K562 (cell line): ENCODE measurements at regions not wholly inside any gene's neighbourhood (a gene's known extent, or its start where the extent isn't known, plus 50 kb on each side); places are given as distances from the start of the nearest gene placed in this dataset.

Source experiments
- BRF1 ChIP-seq: IDR thresholded peaks from 3 replicates; pipeline ENCODE4 v1.6.1; 2011; ENCODE audit warnings: borderline replicate concordance, mild to moderate bottlenecking; ENCODE audit not compliant: insufficient read length; ENCODE audit errors: extremely low read depth
- PHF8 ChIP-seq: fragments of 200-600 bp; sonication (generic); IDR thresholded peaks from 2 replicates; pipeline ENCODE4 v1.6.1; 2012; ENCODE audit warnings: mixed run types, mild to moderate bottlenecking, inconsistent platforms, low read length, moderate library complexity, borderline replicate concordance
- POLR2A ChIP-seq: fragments of 450-650 bp; conservative IDR thresholded peaks from 2 replicates; pipeline ENCODE4 v1.6.1; 2016
- RAD21 ChIP-seq, 2 experiments: fragments of 250-450 bp in 1 of 2; fragments of 450-650 bp in 1 of 2; sonication (Bioruptor Pico) in 1 of 2; formaldehyde crosslinking in 1 of 2; IDR thresholded peaks in 1 of 2; conservative IDR thresholded peaks in 1 of 2; 2 replicates each; pipeline versions ENCODE4 v1.4.0 to v1.8.0; 2020 to 2022; ENCODE audit warnings: mild to moderate bottlenecking in 2 of 2, moderate library complexity in 1 of 2
- SMARCB1 ChIP-seq: IDR thresholded peaks from 2 replicates; pipeline ENCODE4 v1.6.1; 2011; ENCODE audit warnings: improper control_type of control experiment, low read depth; ENCODE audit not compliant: insufficient read length
- ZNF224 ChIP-seq: sonication (generic); formaldehyde crosslinking; IDR thresholded peaks from 2 replicates; pipeline ENCODE4 v1.8.0; 2022; ENCODE audit warnings: mild to moderate bottlenecking, missing genetic modification reagents
- TF ChIP-seq, protein P1 (sequence below), 3 experiments: IDR thresholded peaks in 2 of 3; conservative IDR thresholded peaks in 1 of 3; 2 replicates each; pipeline ENCODE4 v1.5.1; 2011 to 2012; ENCODE audit warnings: low read length in 3 of 3, mild to moderate bottlenecking in 3 of 3, control low read depth in 2 of 3, improper control_type of control experiment in 1 of 3, inconsistent platforms in 1 of 3, low read depth in 1 of 3, mixed read lengths in 1 of 3, moderate library complexity in 1 of 3; ENCODE audit not compliant: insufficient read depth in 2 of 3

DNA sequence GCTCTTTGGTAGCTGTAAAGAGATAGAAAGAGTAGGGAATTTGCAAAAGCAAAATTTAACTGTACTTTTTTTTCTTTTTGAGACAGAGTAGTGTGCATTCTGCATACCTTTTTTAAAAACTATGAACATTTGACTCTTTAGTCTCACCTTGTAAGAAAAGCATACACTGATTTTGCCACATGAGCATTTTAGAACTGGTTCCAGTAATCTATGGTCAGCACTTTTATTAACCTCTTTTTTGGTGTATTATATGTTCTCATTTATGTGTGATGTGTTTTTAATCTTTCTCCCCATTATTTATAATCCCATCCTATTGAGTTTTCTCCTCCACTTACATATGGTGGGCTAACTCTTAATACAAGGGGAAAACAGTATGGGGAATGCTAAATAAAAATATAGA lies 1111.4 kb downstream of the FLRT2 start:
- TF ChIP-seq SMARCB1 (no peak), RAD21 (CRISPR knock-in tag; conservative IDR thresholded peaks at IDR 0.05 in 1 of 2, IDR thresholded peaks at IDR 0.05 in 1 of 2) (no peak), POLR2A (no peak), ZNF224 (CRISPR knock-in tag) (no peak), PHF8 (no peak), BRF1 (no peak)
- TF ChIP-seq, protein P1, sequence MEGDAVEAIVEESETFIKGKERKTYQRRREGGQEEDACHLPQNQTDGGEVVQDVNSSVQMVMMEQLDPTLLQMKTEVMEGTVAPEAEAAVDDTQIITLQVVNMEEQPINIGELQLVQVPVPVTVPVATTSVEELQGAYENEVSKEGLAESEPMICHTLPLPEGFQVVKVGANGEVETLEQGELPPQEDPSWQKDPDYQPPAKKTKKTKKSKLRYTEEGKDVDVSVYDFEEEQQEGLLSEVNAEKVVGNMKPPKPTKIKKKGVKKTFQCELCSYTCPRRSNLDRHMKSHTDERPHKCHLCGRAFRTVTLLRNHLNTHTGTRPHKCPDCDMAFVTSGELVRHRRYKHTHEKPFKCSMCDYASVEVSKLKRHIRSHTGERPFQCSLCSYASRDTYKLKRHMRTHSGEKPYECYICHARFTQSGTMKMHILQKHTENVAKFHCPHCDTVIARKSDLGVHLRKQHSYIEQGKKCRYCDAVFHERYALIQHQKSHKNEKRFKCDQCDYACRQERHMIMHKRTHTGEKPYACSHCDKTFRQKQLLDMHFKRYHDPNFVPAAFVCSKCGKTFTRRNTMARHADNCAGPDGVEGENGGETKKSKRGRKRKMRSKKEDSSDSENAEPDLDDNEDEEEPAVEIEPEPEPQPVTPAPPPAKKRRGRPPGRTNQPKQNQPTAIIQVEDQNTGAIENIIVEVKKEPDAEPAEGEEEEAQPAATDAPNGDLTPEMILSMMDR (IDR thresholded peaks at IDR 0.05 in 2 of 3, conservative IDR thresholded peaks at IDR 0.05 in 1 of 3; ENCODE audit: insufficient read depth in 2 of 3, low read depth in 1 of 3, low read length in 3 of 3), result no peak
